HCT116 (cell line): ENCODE measurements at regions not wholly inside any gene's neighbourhood (a gene's known extent, or its start where the extent isn't known, plus 50 kb on each side); places are given as distances from the start of the nearest gene placed in this dataset.

ENCODE experiments used
- ATAC-seq: fragments of 200-7000 bp; cut with Tn5 transposase; 2 replicates; pipeline ENCODE4 v1.9.1; 2020; ENCODE audit warnings: mild to moderate bottlenecking, moderate library complexity
- BruUV-seq: library from RNA; stranded (reverse); fragments of 400-500 nt; replicated peaks from 2 replicates; lab custom pipeline; 2021; lab: Mats Ljungman, UMichigan
- CTCF ChIA-PET: fragments of 300-600 bp; sonication (Branson Sonifier 250); formaldehyde crosslinking; loops from one replicate; lab custom pipeline; 2021; ENCODE audit warnings: antibody characterized with exemption; lab: Charles Lee
- POLR2A ChIA-PET: fragments of 300-600, 350-600 bp; sonication (Branson Sonifier 250); formaldehyde crosslinking; loops from one replicate; lab custom pipeline; 2021; ENCODE audit warnings: antibody characterized with exemption; lab: Charles Lee
- RAD21 ChIA-PET, 2 experiments: fragments of 300-600 bp; sonication (Branson Sonifier 250); formaldehyde crosslinking; loops; one replicate each; lab custom pipeline; 2023; ENCODE audit warnings: low total read pairs in 2 of 2; ENCODE audit not compliant: uncharacterized antibody in 2 of 2, unreplicated experiment in 2 of 2, low non-redundant PET in 1 of 2; lab: Charles Lee
- DNase-seq: peaks from one replicate; pipeline ENCODE4 v3.0.0-alpha.2; 2010; ENCODE audit warnings: low read depth, low spot score
- H2AFZ ChIP-seq: fragments of 200-600 bp; shearing (Covaris generic), sonication (generic); 2 replicates; pipeline ENCODE4 v1.6.1; 2017; ENCODE audit warnings: low read depth, mixed run types, mixed read lengths, antibody characterized with exemption, low read length; ENCODE audit not compliant: poor library complexity, severe bottlenecking
- H3K27ac ChIP-seq: 2 replicates; pipeline ENCODE4 v1.5.1; 2012; ENCODE audit warnings: low read depth, low read length
- H3K27me3 ChIP-seq: fragments of 200-600 bp; sonication (generic); 2 replicates; pipeline ENCODE4 v1.6.1; 2016; ENCODE audit warnings: mixed run types, low read length, mixed read lengths; ENCODE audit not compliant: insufficient read depth
- H3K36me3 ChIP-seq, 2 experiments: fragments of 200-500 bp in 1 of 2; fragments of 200-600 bp in 1 of 2; sonication (Bioruptor generic) in 1 of 2; sonication (generic) in 1 of 2; 2 replicates each; pipeline versions ENCODE4 v1.5.1 to v1.6.1; 2014 to 2016; ENCODE audit warnings: low read length in 2 of 2, inconsistent platforms in 1 of 2, mixed read lengths in 1 of 2, mixed run types in 1 of 2; ENCODE audit not compliant: insufficient read depth in 2 of 2, control insufficient read depth in 1 of 2
- H3K4me1 ChIP-seq, 2 experiments: fragments of 200-600 bp in 1 of 2; sonication (generic) in 1 of 2; 2 replicates each; pipeline versions ENCODE4 v1.5.1 to v1.6.1; 2012 to 2017; ENCODE audit warnings: low read length in 2 of 2, inconsistent platforms in 1 of 2, mild to moderate bottlenecking in 1 of 2, mixed read lengths in 1 of 2, mixed run types in 1 of 2, moderate library complexity in 1 of 2; ENCODE audit not compliant: insufficient read depth in 2 of 2, control insufficient read depth in 1 of 2
- H3K4me2 ChIP-seq: fragments of 200-600 bp; sonication (generic); 2 replicates; pipeline ENCODE4 v1.6.1; 2017; ENCODE audit warnings: mixed run types, low read length, mixed read lengths
- H3K4me3 ChIP-seq, 2 experiments: fragments of 200-600 bp in 1 of 2; sonication (generic) in 1 of 2; replicated peaks in 1 of 2; 2 replicates each; pipeline ENCODE4 v1.5.1; 2011 to 2016; ENCODE audit warnings: low read length in 2 of 2, control low read depth in 1 of 2, low read depth in 1 of 2, mild to moderate bottlenecking in 1 of 2, mixed read lengths in 1 of 2, mixed run types in 1 of 2
- H3K79me2 ChIP-seq: fragments of 200-600 bp; sonication (generic); 2 replicates; pipeline ENCODE4 v1.6.1; 2017; ENCODE audit warnings: mild to moderate bottlenecking, mixed run types, low read length, moderate library complexity, mixed read lengths; ENCODE audit not compliant: insufficient read depth
- H3K9ac ChIP-seq: fragments of 200-600 bp; sonication (generic); 2 replicates; pipeline ENCODE4 v1.6.1; 2016; ENCODE audit warnings: low read length, mixed read lengths
- H3K9me2 ChIP-seq: fragments of 200-600 bp; sonication (generic), shearing (Covaris generic); 2 replicates; pipeline ENCODE4 v1.6.1; 2017; ENCODE audit warnings: mixed run types, mild to moderate bottlenecking, moderate library complexity; ENCODE audit not compliant: insufficient read depth
- H3K9me3 ChIP-seq, 2 experiments: fragments of 200-500 bp in 1 of 2; fragments of 200-600 bp in 1 of 2; sonication (Bioruptor generic) in 1 of 2; sonication (generic) in 1 of 2; 2 replicates each; pipeline ENCODE4 v1.6.1; 2014 to 2017; ENCODE audit warnings: low read length in 2 of 2, mixed read lengths in 2 of 2, inconsistent platforms in 1 of 2, low read depth in 1 of 2, mild to moderate bottlenecking in 1 of 2, mixed run types in 1 of 2, moderate library complexity in 1 of 2; ENCODE audit not compliant: control insufficient read depth in 1 of 2, insufficient read depth in 1 of 2
- H4K20me1 ChIP-seq: fragments of 200-600 bp; sonication (generic), shearing (Covaris generic); 2 replicates; pipeline ENCODE4 v1.6.1; 2017; ENCODE audit warnings: mixed run types, mild to moderate bottlenecking, moderate library complexity; ENCODE audit not compliant: insufficient read depth
- CBX3 ChIP-seq: IDR thresholded peaks from 2 replicates; pipeline ENCODE4 v1.6.1; 2012; ENCODE audit warnings: low read depth
- CEBPB ChIP-seq: IDR thresholded peaks from 2 replicates; pipeline ENCODE4 v1.6.1; 2012; ENCODE audit warnings: low read depth
- CTCF ChIP-seq, 3 experiments: fragments of 200-600 bp in 1 of 3; sonication (generic) in 1 of 3; IDR thresholded peaks in 2 of 3; conservative IDR thresholded peaks in 1 of 3; 2 replicates each; pipeline ENCODE4 v1.5.1; 2012 to 2017; ENCODE audit warnings: low read depth in 2 of 3, low read length in 2 of 3, antibody characterized with exemption in 1 of 3, borderline replicate concordance in 1 of 3, control low read depth in 1 of 3, mild to moderate bottlenecking in 1 of 3, mixed read lengths in 1 of 3, mixed run types in 1 of 3, moderate library complexity in 1 of 3; ENCODE audit not compliant: insufficient read depth in 1 of 3
- ELF1 ChIP-seq: IDR thresholded peaks from 2 replicates; pipeline ENCODE4 v1.6.1; 2012; ENCODE audit warnings: low read depth, borderline replicate concordance
- EZH2 ChIP-seq: fragments of 200-600 bp; sonication (generic); IDR thresholded peaks from 2 replicates; pipeline ENCODE4 v1.6.1; 2017; ENCODE audit warnings: antibody characterized with exemption, mixed run types
- EZH2phosphoT487 ChIP-seq: fragments of 200-600 bp; IDR thresholded peaks from 2 replicates; pipeline ENCODE4 v1.6.1; 2018; ENCODE audit warnings: antibody characterized with exemption, borderline replicate concordance
- FOSL1 ChIP-seq: IDR thresholded peaks from 2 replicates; pipeline ENCODE4 v1.6.1; 2012; ENCODE audit warnings: low read depth
- JUND ChIP-seq: IDR thresholded peaks from 2 replicates; pipeline ENCODE4 v1.6.1; 2012
- MAX ChIP-seq: IDR thresholded peaks from 2 replicates; pipeline ENCODE4 v1.6.1; 2012
- POLR2AphosphoS5 ChIP-seq: IDR thresholded peaks from 2 replicates; pipeline ENCODE4 v1.6.1; 2011; ENCODE audit warnings: mild to moderate bottlenecking, low read depth, low read length, moderate library complexity
- SP1 ChIP-seq: IDR thresholded peaks from 2 replicates; pipeline ENCODE4 v1.6.1; 2012; ENCODE audit warnings: low read depth
- SRF ChIP-seq: IDR thresholded peaks from 2 replicates; pipeline ENCODE4 v1.6.1; 2012; ENCODE audit warnings: low read depth
- TCF7L2 ChIP-seq: IDR thresholded peaks from 2 replicates; pipeline ENCODE4 v1.7.0; 2011; ENCODE audit warnings: borderline replicate concordance, inconsistent platforms; ENCODE audit not compliant: insufficient read depth, insufficient read length; ENCODE audit errors: extremely low read depth
- ZBTB33 ChIP-seq: IDR thresholded peaks from 2 replicates; pipeline ENCODE4 v1.6.1; 2011; ENCODE audit warnings: mild to moderate bottlenecking, low read length, moderate library complexity; ENCODE audit not compliant: insufficient replicate concordance; ENCODE audit errors: extremely low read depth
- ZFX ChIP-seq: fragments of 450-650 bp; IDR thresholded peaks from 2 replicates; pipeline ENCODE4 v1.6.1; 2017
- intact Hi-C: fragments of 100-400 bp; cut with micrococcal nuclease; formaldehyde crosslinking; loops from 2 replicates; pipeline ENCODE4 v1.10.0; 2022
- TF ChIP-seq, protein P1 (sequence below): IDR thresholded peaks from 2 replicates; pipeline ENCODE4 v1.6.1; 2012

GRCh38 chr14:44154446-44154845 lies 352.6 kb downstream of the FSCB start:
- Histone ChIP-seq H3K36me3 (no peaks in the 10 kb centered on the region), H3K4me1 (no peaks in the 10 kb centered on the region), H3K4me2 (no peak overlapping the region), H3K79me2 (no peaks in the 10 kb centered on the region), H3K27ac (no peak overlapping the region), H3K9me3 (no peaks in the 10 kb centered on the region; a peak in 2 of 4 replicates), H3K27me3 (no peaks in the 10 kb centered on the region), H4K20me1 (no peaks in the 10 kb centered on the region), H2AFZ (no peak overlapping the region), H3K9ac (no peak overlapping the region), H3K4me3 (no peak overlapping the region), H3K9me2 (no peaks in the 10 kb centered on the region)
- ChIA-PET POLR2A (no interaction called here), RAD21 (no interaction called here), CTCF (no interaction called here)
- no peak for ATAC-seq
- no peak for DNase-seq
- intact Hi-C loops: no loop called here
- TF ChIP-seq CBX3: no peak
- no TSS peak for BruUV-seq

GRCh38 chr14:44151130-44151820 lies 355.8 kb downstream of the FSCB start:
- Histone ChIP-seq H3K36me3 (no peaks in the 10 kb centered on the region), H3K9me2 (no peaks in the 10 kb centered on the region), H3K79me2 (no peaks in the 10 kb centered on the region), H3K4me2 (no peak overlapping the region), H3K9me3 (no peaks in the 10 kb centered on the region; a peak in 1 of 4 replicates), H3K9ac (no peak overlapping the region), H3K27me3 (no peaks in the 10 kb centered on the region), H3K27ac (no peak overlapping the region), H3K4me1 (no peaks in the 10 kb centered on the region), H4K20me1 (no peaks in the 10 kb centered on the region), H3K4me3 (no peak overlapping the region), H2AFZ (no peak overlapping the region)
- BruUV-seq: no TSS peak
- intact Hi-C loops: no loop called here
- ATAC-seq (no peak), DNase-seq (no peak)
- RAD21 ChIA-PET: no interaction called here
- POLR2A ChIA-PET: no interaction called here
- CTCF ChIA-PET: no interaction called here
- TF ChIP-seq CTCF (IDR thresholded peaks at IDR 0.05 in 2 of 3, conservative IDR thresholded peaks at IDR 0.05 in 1 of 3; ENCODE audit: borderline replicate concordance in 1 of 3, insufficient read depth in 1 of 3, low read depth in 2 of 3, low read length in 2 of 3) (no peak), CBX3 (no peak), MAX (no peak), SRF (no peak), TCF7L2 (no peak), EZH2 (no peak), ZBTB33 (no peak), EZH2phosphoT487 (no peak), POLR2AphosphoS5 (no peak), JUND (no peak), ELF1 (no peak), FOSL1 (no peak), CEBPB (no peak), SP1 (no peak), ZFX (no peak)
- TF ChIP-seq, protein P1, sequence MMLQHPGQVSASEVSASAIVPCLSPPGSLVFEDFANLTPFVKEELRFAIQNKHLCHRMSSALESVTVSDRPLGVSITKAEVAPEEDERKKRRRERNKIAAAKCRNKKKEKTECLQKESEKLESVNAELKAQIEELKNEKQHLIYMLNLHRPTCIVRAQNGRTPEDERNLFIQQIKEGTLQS: no peak
